ENCODE measurements at regions not wholly inside any gene's neighbourhood (a gene's known extent, or its start where the extent isn't known, plus 50 kb on each side); places are given as distances from the start of the nearest gene placed in this dataset.

GRCh38 chrX:134095366-134095765 is 110.0 kb upstream of the GPC3 start:
- no peaks in the 10 kb centered on the region for H3K79me1 ChIP-seq (ENCODE audit: low read length)
- H3K79me2 ChIP-seq (ENCODE audit: control insufficient read depth, insufficient read depth, low read length) = no peaks in the 10 kb centered on the region
- H2BK15ac ChIP-seq (replicated peaks; ENCODE audit: low read depth) = no peak overlapping the region
- no peak for DNase-seq
- H2AK5ac ChIP-seq (ENCODE audit: low read length) = no peak overlapping the region
- H3K23ac ChIP-seq (ENCODE audit: low read length) = no peak overlapping the region
- H3K4me3 ChIP-seq (ENCODE audit: low read length) = no peak overlapping the region
- H3K56ac ChIP-seq (ENCODE audit: low read length) = no peak overlapping the region
- no peaks in the 10 kb centered on the region for H3K36me3 ChIP-seq (ENCODE audit: control insufficient read depth, insufficient read depth, low read length)
- H4K8ac ChIP-seq (ENCODE audit: low read depth, low read length) = no peak overlapping the region
- H2BK5ac ChIP-seq (ENCODE audit: low read length) = no peak overlapping the region
- H3K9ac ChIP-seq (ENCODE audit: low read length) = no peak overlapping the region
- H3K4me1 ChIP-seq (ENCODE audit: control insufficient read depth, low read depth, low read length) = no peaks in the 10 kb centered on the region
- H4K5ac ChIP-seq (ENCODE audit: low read length) = no peak overlapping the region
- no peak overlapping the region for H2BK120ac ChIP-seq (ENCODE audit: low read depth, low read length)
- H3K4ac ChIP-seq (ENCODE audit: low read depth, low read length) = no peak overlapping the region
- H3K4me2 ChIP-seq (ENCODE audit: low read length) = no peak overlapping the region
- H3K27ac ChIP-seq (ENCODE audit: low read depth, low read length) = no peak overlapping the region
- no peak overlapping the region for H3K18ac ChIP-seq (ENCODE audit: low read length)
- H3K27me3 ChIP-seq (ENCODE audit: insufficient read depth, low read length, poor library complexity) = no peaks in the 10 kb centered on the region

- Histone ChIP-seq H2BK5ac (ENCODE audit: low read length) (no peak overlapping the region), H3K23ac (ENCODE audit: low read length) (no peak overlapping the region), H4K8ac (ENCODE audit: low read depth, low read length) (no peak overlapping the region), H3K4me1 (ENCODE audit: control insufficient read depth, low read depth, low read length) (no peaks in the 10 kb centered on the region), H3K27ac (ENCODE audit: low read depth, low read length) (no peak overlapping the region), H2BK120ac (ENCODE audit: low read depth, low read length) (no peak overlapping the region), H2AK5ac (ENCODE audit: low read length) (no peak overlapping the region), H3K56ac (ENCODE audit: low read length) (no peak overlapping the region), H2BK15ac (replicated peaks; ENCODE audit: low read depth) (no peak overlapping the region), H3K4me3 (ENCODE audit: low read length) (no peak overlapping the region), H3K36me3 (ENCODE audit: control insufficient read depth, insufficient read depth, low read length) (no peaks in the 10 kb centered on the region), H3K79me2 (ENCODE audit: control insufficient read depth, insufficient read depth, low read length) (no peaks in the 10 kb centered on the region), H3K4me2 (ENCODE audit: low read length) (no peak overlapping the region), H3K9ac (ENCODE audit: low read length) (no peak overlapping the region), H3K79me1 (ENCODE audit: low read length) (no peaks in the 10 kb centered on the region), H3K27me3 (ENCODE audit: insufficient read depth, low read length, poor library complexity) (no peaks in the 10 kb centered on the region), H4K5ac (ENCODE audit: low read length) (no peak overlapping the region), H3K18ac (ENCODE audit: low read length) (no peak overlapping the region), H3K4ac (ENCODE audit: low read depth, low read length) (no peak overlapping the region)
- DNase-seq = no peak
Measured at GRCh38 chrX:134101636-134102035, 116.2 kb upstream of the GPC3 start.

GRCh38 chrX:134115270-134115669 is 121.7 kb upstream of the CCDC160 start:
- Histone ChIP-seq H3K79me1 (ENCODE audit: low read length) (no peaks in the 10 kb centered on the region), H3K18ac (ENCODE audit: low read length) (no peak overlapping the region), H3K79me2 (ENCODE audit: control insufficient read depth, insufficient read depth, low read length) (no peaks in the 10 kb centered on the region), H3K56ac (ENCODE audit: low read length) (no peak overlapping the region), H3K4me1 (ENCODE audit: control insufficient read depth, low read depth, low read length) (no peaks in the 10 kb centered on the region), H4K8ac (ENCODE audit: low read depth, low read length) (no peak overlapping the region), H3K27me3 (ENCODE audit: insufficient read depth, low read length, poor library complexity) (no peaks in the 10 kb centered on the region), H3K4me2 (ENCODE audit: low read length) (no peak overlapping the region), H2BK15ac (replicated peaks; ENCODE audit: low read depth) (no peak overlapping the region), H2AK5ac (ENCODE audit: low read length) (no peak overlapping the region), H3K23ac (ENCODE audit: low read length) (no peak overlapping the region), H3K36me3 (ENCODE audit: control insufficient read depth, insufficient read depth, low read length) (no peaks in the 10 kb centered on the region), H4K5ac (ENCODE audit: low read length) (no peak overlapping the region), H2BK5ac (ENCODE audit: low read length) (no peak overlapping the region), H2BK120ac (ENCODE audit: low read depth, low read length) (no peak overlapping the region), H3K27ac (ENCODE audit: low read depth, low read length) (no peak overlapping the region), H3K4ac (ENCODE audit: low read depth, low read length) (no peak overlapping the region), H3K9ac (ENCODE audit: low read length) (no peak overlapping the region), H3K4me3 (ENCODE audit: low read length) (no peak overlapping the region)
- no CpG with 5 or more reads among the region's 3 CpGs for WGBS (ENCODE audit: extremely low coverage, insufficient coverage, low lambda C conversion rate)
- no peak for DNase-seq

GRCh38 chrX:134137341-134137740 is 99.6 kb upstream of the CCDC160 start:
- Histone ChIP-seq H3K27ac (ENCODE audit: low read depth, low read length) (no peak overlapping the region), H2AK5ac (ENCODE audit: low read length) (no peak overlapping the region), H3K4me3 (ENCODE audit: low read length) (no peak overlapping the region), H3K36me3 (ENCODE audit: control insufficient read depth, insufficient read depth, low read length) (no peaks in the 10 kb centered on the region), H3K23ac (ENCODE audit: low read length) (no peak overlapping the region), H3K9ac (ENCODE audit: low read length) (no peak overlapping the region), H3K18ac (ENCODE audit: low read length) (no peak overlapping the region), H3K27me3 (ENCODE audit: insufficient read depth, low read length, poor library complexity) (no peaks in the 10 kb centered on the region), H2BK5ac (ENCODE audit: low read length) (no peak overlapping the region), H3K56ac (ENCODE audit: low read length) (no peak overlapping the region), H2BK120ac (ENCODE audit: low read depth, low read length) (no peak overlapping the region), H4K5ac (ENCODE audit: low read length) (no peak overlapping the region), H3K4me2 (ENCODE audit: low read length) (no peak overlapping the region), H3K79me1 (ENCODE audit: low read length) (no peaks in the 10 kb centered on the region), H4K8ac (ENCODE audit: low read depth, low read length) (no peak overlapping the region), H3K79me2 (ENCODE audit: control insufficient read depth, insufficient read depth, low read length) (no peaks in the 10 kb centered on the region), H2BK15ac (replicated peaks; ENCODE audit: low read depth) (no peak overlapping the region), H3K4me1 (ENCODE audit: control insufficient read depth, low read depth, low read length) (no peaks in the 10 kb centered on the region), H3K4ac (ENCODE audit: low read depth, low read length) (no peak overlapping the region)
- no CpG with 5 or more reads among the region's 1 CpG for whole genome bisulfite sequencing (ENCODE audit: extremely low coverage, insufficient coverage, low lambda C conversion rate)
- DNase-seq = no peak

- Histone ChIP-seq H3K36me3 (ENCODE audit: control insufficient read depth, insufficient read depth, low read length) (no peaks in the 10 kb centered on the region), H2BK120ac (ENCODE audit: low read depth, low read length) (no peak overlapping the region), H3K27ac (ENCODE audit: low read depth, low read length) (no peak overlapping the region), H3K9ac (ENCODE audit: low read length) (no peak overlapping the region), H3K4ac (ENCODE audit: low read depth, low read length) (no peak overlapping the region), H3K4me2 (ENCODE audit: low read length) (no peak overlapping the region), H3K27me3 (ENCODE audit: insufficient read depth, low read length, poor library complexity) (no peaks in the 10 kb centered on the region), H3K18ac (ENCODE audit: low read length) (no peak overlapping the region), H3K4me1 (ENCODE audit: control insufficient read depth, low read depth, low read length) (no peaks in the 10 kb centered on the region), H3K4me3 (ENCODE audit: low read length) (no peak overlapping the region), H3K23ac (ENCODE audit: low read length) (no peak overlapping the region), H3K79me1 (ENCODE audit: low read length) (no peaks in the 10 kb centered on the region), H2BK15ac (replicated peaks; ENCODE audit: low read depth) (no peak overlapping the region), H2BK5ac (ENCODE audit: low read length) (no peak overlapping the region), H3K79me2 (ENCODE audit: control insufficient read depth, insufficient read depth, low read length) (no peaks in the 10 kb centered on the region), H4K8ac (ENCODE audit: low read depth, low read length) (no peak overlapping the region), H3K56ac (ENCODE audit: low read length) (no peak overlapping the region), H4K5ac (ENCODE audit: low read length) (no peak overlapping the region), H2AK5ac (ENCODE audit: low read length) (no peak overlapping the region)
- DNase-seq = no peak
- no CpG with 5 or more reads among the region's 3 CpGs for WGBS (ENCODE audit: extremely low coverage, insufficient coverage, low lambda C conversion rate)
Measured at GRCh38 chrX:134139090-134139489, 97.9 kb upstream of the CCDC160 start.

- H3K56ac ChIP-seq (ENCODE audit: low read length) = no peak overlapping the region
- no peak overlapping the region for H3K4ac ChIP-seq (ENCODE audit: low read depth, low read length)
- H3K4me1 ChIP-seq (ENCODE audit: control insufficient read depth, low read depth, low read length) = no peaks in the 10 kb centered on the region
- H3K79me1 ChIP-seq (ENCODE audit: low read length) = no peaks in the 10 kb centered on the region
- no peak overlapping the region for H2BK15ac ChIP-seq (replicated peaks; ENCODE audit: low read depth)
- H2BK5ac ChIP-seq (ENCODE audit: low read length) = no peak overlapping the region
- no peak overlapping the region for H3K23ac ChIP-seq (ENCODE audit: low read length)
- no peak overlapping the region for H3K27ac ChIP-seq (ENCODE audit: low read depth, low read length)
- whole genome bisulfite sequencing (ENCODE audit: extremely low coverage, insufficient coverage, low lambda C conversion rate) = no CpG with 5 or more reads among the region's 1 CpG
- H2BK120ac ChIP-seq (ENCODE audit: low read depth, low read length) = no peak overlapping the region
- H4K5ac ChIP-seq (ENCODE audit: low read length) = no peak overlapping the region
- no peak overlapping the region for H2AK5ac ChIP-seq (ENCODE audit: low read length)
- H3K18ac ChIP-seq (ENCODE audit: low read length) = no peak overlapping the region
- no peak overlapping the region for H4K8ac ChIP-seq (ENCODE audit: low read depth, low read length)
- no peaks in the 10 kb centered on the region for H3K27me3 ChIP-seq (ENCODE audit: insufficient read depth, low read length, poor library complexity)
- no peaks in the 10 kb centered on the region for H3K79me2 ChIP-seq (ENCODE audit: control insufficient read depth, insufficient read depth, low read length)
- peak; percentile 18 for DNase-seq
- H3K36me3 ChIP-seq (ENCODE audit: control insufficient read depth, insufficient read depth, low read length) = no peaks in the 10 kb centered on the region
- H3K4me2 ChIP-seq (ENCODE audit: low read length) = no peak overlapping the region
- H3K4me3 ChIP-seq (ENCODE audit: low read length) = no peak overlapping the region
- no peak overlapping the region for H3K9ac ChIP-seq (ENCODE audit: low read length)
Measured at GRCh38 chrX:134144231-134144630, 92.8 kb upstream of the CCDC160 start.

Measured in mesendoderm (in vitro differentiated cells).